ENCODE measurements at regions not wholly inside any gene's neighbourhood (a gene's known extent, or its start where the extent isn't known, plus 50 kb on each side); places are given as distances from the start of the nearest gene placed in this dataset.

GRCh38 chr19:31074199-31075125 is 274.8 kb downstream of the TSHZ3 start:
- TF ChIP-seq, protein P1, sequence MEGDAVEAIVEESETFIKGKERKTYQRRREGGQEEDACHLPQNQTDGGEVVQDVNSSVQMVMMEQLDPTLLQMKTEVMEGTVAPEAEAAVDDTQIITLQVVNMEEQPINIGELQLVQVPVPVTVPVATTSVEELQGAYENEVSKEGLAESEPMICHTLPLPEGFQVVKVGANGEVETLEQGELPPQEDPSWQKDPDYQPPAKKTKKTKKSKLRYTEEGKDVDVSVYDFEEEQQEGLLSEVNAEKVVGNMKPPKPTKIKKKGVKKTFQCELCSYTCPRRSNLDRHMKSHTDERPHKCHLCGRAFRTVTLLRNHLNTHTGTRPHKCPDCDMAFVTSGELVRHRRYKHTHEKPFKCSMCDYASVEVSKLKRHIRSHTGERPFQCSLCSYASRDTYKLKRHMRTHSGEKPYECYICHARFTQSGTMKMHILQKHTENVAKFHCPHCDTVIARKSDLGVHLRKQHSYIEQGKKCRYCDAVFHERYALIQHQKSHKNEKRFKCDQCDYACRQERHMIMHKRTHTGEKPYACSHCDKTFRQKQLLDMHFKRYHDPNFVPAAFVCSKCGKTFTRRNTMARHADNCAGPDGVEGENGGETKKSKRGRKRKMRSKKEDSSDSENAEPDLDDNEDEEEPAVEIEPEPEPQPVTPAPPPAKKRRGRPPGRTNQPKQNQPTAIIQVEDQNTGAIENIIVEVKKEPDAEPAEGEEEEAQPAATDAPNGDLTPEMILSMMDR (IDR thresholded peaks at IDR 0.05; ENCODE audit: poor library complexity, severe bottlenecking) = no peak
- TF ChIP-seq, protein P2, sequence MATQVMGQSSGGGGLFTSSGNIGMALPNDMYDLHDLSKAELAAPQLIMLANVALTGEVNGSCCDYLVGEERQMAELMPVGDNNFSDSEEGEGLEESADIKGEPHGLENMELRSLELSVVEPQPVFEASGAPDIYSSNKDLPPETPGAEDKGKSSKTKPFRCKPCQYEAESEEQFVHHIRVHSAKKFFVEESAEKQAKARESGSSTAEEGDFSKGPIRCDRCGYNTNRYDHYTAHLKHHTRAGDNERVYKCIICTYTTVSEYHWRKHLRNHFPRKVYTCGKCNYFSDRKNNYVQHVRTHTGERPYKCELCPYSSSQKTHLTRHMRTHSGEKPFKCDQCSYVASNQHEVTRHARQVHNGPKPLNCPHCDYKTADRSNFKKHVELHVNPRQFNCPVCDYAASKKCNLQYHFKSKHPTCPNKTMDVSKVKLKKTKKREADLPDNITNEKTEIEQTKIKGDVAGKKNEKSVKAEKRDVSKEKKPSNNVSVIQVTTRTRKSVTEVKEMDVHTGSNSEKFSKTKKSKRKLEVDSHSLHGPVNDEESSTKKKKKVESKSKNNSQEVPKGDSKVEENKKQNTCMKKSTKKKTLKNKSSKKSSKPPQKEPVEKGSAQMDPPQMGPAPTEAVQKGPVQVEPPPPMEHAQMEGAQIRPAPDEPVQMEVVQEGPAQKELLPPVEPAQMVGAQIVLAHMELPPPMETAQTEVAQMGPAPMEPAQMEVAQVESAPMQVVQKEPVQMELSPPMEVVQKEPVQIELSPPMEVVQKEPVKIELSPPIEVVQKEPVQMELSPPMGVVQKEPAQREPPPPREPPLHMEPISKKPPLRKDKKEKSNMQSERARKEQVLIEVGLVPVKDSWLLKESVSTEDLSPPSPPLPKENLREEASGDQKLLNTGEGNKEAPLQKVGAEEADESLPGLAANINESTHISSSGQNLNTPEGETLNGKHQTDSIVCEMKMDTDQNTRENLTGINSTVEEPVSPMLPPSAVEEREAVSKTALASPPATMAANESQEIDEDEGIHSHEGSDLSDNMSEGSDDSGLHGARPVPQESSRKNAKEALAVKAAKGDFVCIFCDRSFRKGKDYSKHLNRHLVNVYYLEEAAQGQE (IDR thresholded peaks at IDR 0.05; ENCODE audit: borderline replicate concordance) = no peak
- TF ChIP-seq EP300 (conservative IDR thresholded peaks at IDR 0.05; ENCODE audit: poor library complexity, severe bottlenecking) = peak; percentile 8

All from neural cell (in vitro differentiated cells).